Hepatocyte (in vitro differentiated cells): ENCODE measurements at regions not wholly inside any gene's neighbourhood (a gene's known extent, or its start where the extent isn't known, plus 50 kb on each side); places are given as distances from the start of the nearest gene placed in this dataset.
A peak's percentile ranks its signal among the peaks of the same experiment; 100 is the strongest.

Experiments
- DNase-seq: peaks from one replicate; pipeline ENCODE4 v3.0.0-alpha.2; 2016; ENCODE audit warnings: low spot score
- H2AFZ ChIP-seq: fragments of 200-600 bp; sonication (generic); 2 replicates; pipeline ENCODE4 v1.6.0; 2016; ENCODE audit warnings: antibody characterized with exemption, mild to moderate bottlenecking
- H3K27ac ChIP-seq: fragments of 200-600 bp; sonication (generic); 2 replicates; pipeline ENCODE4 v1.5.1; 2016; ENCODE audit warnings: mild to moderate bottlenecking
- H3K27me3 ChIP-seq: fragments of 200-600 bp; sonication (generic); 2 replicates; pipeline ENCODE4 v1.6.1; 2016
- H3K36me3 ChIP-seq: fragments of 200-600 bp; sonication (generic); replicated peaks from 2 replicates; pipeline ENCODE4 v1.5.1; 2016; ENCODE audit warnings: low read depth; ENCODE audit not compliant: insufficient read depth
- H3K4me1 ChIP-seq: fragments of 200-600 bp; sonication (generic); 2 replicates; pipeline ENCODE4 v1.5.1; 2016; ENCODE audit warnings: mild to moderate bottlenecking, moderate library complexity; ENCODE audit not compliant: insufficient read depth
- H3K4me2 ChIP-seq: fragments of 200-600 bp; sonication (generic); 2 replicates; pipeline ENCODE4 v1.6.0; 2016
- H3K4me3 ChIP-seq: fragments of 200-600 bp; sonication (generic); 2 replicates; pipeline ENCODE4 v1.5.1; 2016; ENCODE audit warnings: mild to moderate bottlenecking
- H3K79me2 ChIP-seq: fragments of 200-600 bp; sonication (generic); 2 replicates; pipeline ENCODE4 v1.6.0; 2017; ENCODE audit warnings: mild to moderate bottlenecking
- H3K9me2 ChIP-seq: fragments of 200-600 bp; sonication (generic); replicated peaks from 2 replicates; pipeline ENCODE4 v1.6.0; 2017; ENCODE audit warnings: mild to moderate bottlenecking; ENCODE audit not compliant: insufficient read depth
- H3K9me3 ChIP-seq: fragments of 200-600 bp; sonication (generic); 2 replicates; pipeline ENCODE4 v1.5.1; 2016; ENCODE audit warnings: low read depth, mild to moderate bottlenecking
- H4K20me1 ChIP-seq: fragments of 200-600 bp; sonication (generic); 2 replicates; pipeline ENCODE4 v1.6.0; 2016; ENCODE audit warnings: mild to moderate bottlenecking; ENCODE audit not compliant: insufficient read depth, poor library complexity, severe bottlenecking
- CTCF ChIP-seq: fragments of 200-600 bp; sonication (generic); IDR thresholded peaks from 2 replicates; pipeline ENCODE4 v1.5.1; 2016; ENCODE audit warnings: antibody characterized with exemption, mild to moderate bottlenecking; ENCODE audit not compliant: poor library complexity
- EZH2 ChIP-seq: fragments of 200-600 bp; sonication (generic); IDR thresholded peaks from 2 replicates; pipeline ENCODE4 v1.6.1; 2016; ENCODE audit warnings: antibody characterized with exemption, mild to moderate bottlenecking, borderline replicate concordance
- EZH2phosphoT487 ChIP-seq: fragments of 200-600 bp; sonication (generic); IDR thresholded peaks from one replicate; pipeline ENCODE4 v1.6.1; 2018; ENCODE audit warnings: antibody characterized with exemption, mild to moderate bottlenecking, low read depth, moderate library complexity; ENCODE audit not compliant: unreplicated experiment, severe bottlenecking
- WGBS: methylation state at CpG from one replicate; pipeline ENCODE4 v1.1.6; 2016; ENCODE audit warnings: low lambda C conversion rate; ENCODE audit errors: missing lambda C conversion rate; 5-methylcytosine and 5-hydroxymethylcytosine counted together

- Histone ChIP-seq H2AFZ (no peak overlapping the region), H3K4me2 (no peak overlapping the region), H3K79me2 (no peaks in the 10 kb centered on the region), H3K9me3 (no peaks in the 10 kb centered on the region), H3K9me2 (no peaks in the 10 kb centered on the region), H3K36me3 (no peaks in the 10 kb centered on the region), H3K27me3 (no peaks in the 10 kb centered on the region), H3K27ac (no peak overlapping the region), H3K4me1 (peaks cover 6% of the 10 kb centered on the region), H4K20me1 (no peaks in the 10 kb centered on the region), H3K4me3 (no peak overlapping the region)
- WGBS, result 91% methylated on average over 5 of the region's 5 CpGs
- TF ChIP-seq CTCF, result no peak
- TF ChIP-seq EZH2phosphoT487, result no peak
- no peak for DNase-seq
Measured at GRCh38 chr2:47254464-47254863, 78.2 kb upstream of the CALM2 start.

DNA sequence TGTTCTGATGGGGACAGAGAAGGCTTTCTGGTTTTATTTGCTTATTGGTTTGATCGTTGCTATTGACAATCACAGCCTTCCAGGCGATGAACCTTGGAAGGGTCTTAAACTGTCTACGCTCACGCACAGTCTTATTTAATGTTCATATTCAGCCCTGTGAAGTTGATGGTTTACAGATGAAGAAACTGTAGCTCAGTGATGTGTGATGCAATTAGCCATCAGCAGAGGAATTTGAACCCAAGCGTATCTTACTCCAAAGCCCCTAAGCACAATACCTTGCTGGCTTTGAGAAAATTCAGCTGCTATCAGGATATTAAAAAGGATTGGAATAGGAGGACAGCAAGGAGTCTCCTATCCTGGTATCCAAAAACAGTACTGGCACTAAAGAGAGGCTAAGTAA, 77.1 kb upstream of the CALM2 start:
- H3K4me3 ChIP-seq, result no peak overlapping the region
- no peaks in the 10 kb centered on the region for H3K79me2 ChIP-seq
- no peaks in the 10 kb centered on the region for H3K9me2 ChIP-seq
- no peak for DNase-seq
- no peaks in the 10 kb centered on the region for H3K27me3 ChIP-seq
- H3K27ac ChIP-seq, result no peak overlapping the region
- H3K36me3 ChIP-seq, result no peaks in the 10 kb centered on the region
- H3K9me3 ChIP-seq, result no peaks in the 10 kb centered on the region
- no peak overlapping the region for H3K4me2 ChIP-seq
- no peak overlapping the region for H2AFZ ChIP-seq
- TF ChIP-seq EZH2 (no peak), CTCF (no peak), EZH2phosphoT487 (no peak)
- H4K20me1 ChIP-seq, result no peaks in the 10 kb centered on the region
- peaks cover 6% of the 10 kb centered on the region for H3K4me1 ChIP-seq
- WGBS, result 93% methylated on average over 5 of the region's 5 CpGs

DNA sequence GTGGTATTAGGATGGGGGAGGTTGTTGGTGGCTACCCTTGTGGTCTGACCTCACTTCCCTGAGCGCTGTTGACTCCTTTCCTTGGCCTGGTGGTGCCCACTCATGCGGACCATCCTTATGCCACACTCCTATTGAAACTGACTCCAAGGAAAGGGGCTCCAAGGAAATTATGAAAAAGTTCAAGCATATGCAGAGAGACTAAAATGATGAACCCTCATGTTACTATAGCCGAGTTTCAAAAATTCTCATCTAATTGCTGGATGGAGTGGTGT, 75.0 kb upstream of the CALM2 start:
- Histone ChIP-seq H4K20me1 (no peaks in the 10 kb centered on the region), H3K9me3 (no peaks in the 10 kb centered on the region), H3K4me1 (peaks cover 6% of the 10 kb centered on the region), H3K9me2 (no peaks in the 10 kb centered on the region), H3K79me2 (no peaks in the 10 kb centered on the region), H3K4me3 (no peak overlapping the region), H3K36me3 (no peaks in the 10 kb centered on the region), H2AFZ (no peak overlapping the region), H3K27me3 (no peaks in the 10 kb centered on the region), H3K27ac (peak overlapping the region; percentile 54), H3K4me2 (no peak overlapping the region)
- no peak for DNase-seq
- no peak for TF ChIP-seq EZH2
- no peak for TF ChIP-seq CTCF
- TF ChIP-seq EZH2phosphoT487, result no peak
- WGBS, result 83% methylated on average over 3 of the region's 3 CpGs
